OCI-LY7 (cell line): ENCODE measurements at regions not wholly inside any gene's neighbourhood (a gene's known extent, or its start where the extent isn't known, plus 50 kb on each side); places are given as distances from the start of the nearest gene placed in this dataset.

ENCODE experiments used
- BruUV-seq: library from RNA; stranded (reverse); fragments of 400-500 nt; replicated peaks from 2 replicates; lab custom pipeline; 2021; lab: Mats Ljungman, UMichigan
- CTCF ChIA-PET: fragments of 300-600 bp; sonication (Branson Sonifier 250); formaldehyde crosslinking; loops from one replicate; lab custom pipeline; 2022; ENCODE audit warnings: antibody characterized with exemption; ENCODE audit not compliant: unreplicated experiment; lab: Charles Lee
- POLR2A ChIA-PET: fragments of 300-600 bp; sonication (Branson Sonifier 250); formaldehyde crosslinking; loops from one replicate; lab custom pipeline; 2022; ENCODE audit warnings: antibody characterized with exemption; lab: Charles Lee
- DNase-seq: peaks from one replicate; pipeline ENCODE4 v3.0.0-alpha.2; 2015; ENCODE audit warnings: low spot score
- H2AFZ ChIP-seq: fragments of 200-600 bp; sonication (generic), shearing (Covaris generic); 2 replicates; pipeline ENCODE4 v1.6.1; 2014; ENCODE audit warnings: mild to moderate bottlenecking, antibody characterized with exemption, low read length, moderate library complexity
- H3K27ac ChIP-seq: fragments of 200-600 bp; sonication (generic); 2 replicates; pipeline ENCODE4 v1.5.1; 2014; ENCODE audit warnings: mixed run types, low read depth, mild to moderate bottlenecking, moderate library complexity, low read length, inconsistent platforms; ENCODE audit not compliant: poor library complexity, severe bottlenecking
- H3K36me3 ChIP-seq: fragments of 200-600 bp; sonication (generic); 2 replicates; pipeline ENCODE4 v1.6.1; 2014; ENCODE audit warnings: mild to moderate bottlenecking, antibody characterized with exemption, low read length, moderate library complexity, mixed read lengths; ENCODE audit not compliant: insufficient read depth
- H3K4me1 ChIP-seq: fragments of 200-600 bp; sonication (generic); 2 replicates; pipeline ENCODE4 v1.5.1; 2014; ENCODE audit warnings: mild to moderate bottlenecking, low read length; ENCODE audit not compliant: insufficient read depth, poor library complexity, severe bottlenecking
- H3K4me2 ChIP-seq: fragments of 200-600 bp; sonication (generic); 2 replicates; pipeline ENCODE4 v1.6.1; 2014; ENCODE audit warnings: mild to moderate bottlenecking, low read length
- H3K4me3 ChIP-seq: fragments of 200-600 bp; sonication (generic); 2 replicates; pipeline ENCODE4 v1.5.1; 2014; ENCODE audit warnings: mild to moderate bottlenecking, low read depth, low read length; ENCODE audit not compliant: poor library complexity, severe bottlenecking
- H3K79me2 ChIP-seq: fragments of 200-600 bp; sonication (generic); 2 replicates; pipeline ENCODE4 v1.6.1; 2016; ENCODE audit warnings: low read depth, mild to moderate bottlenecking, low read length, moderate library complexity, mixed read lengths; ENCODE audit not compliant: insufficient read depth
- H3K9me2 ChIP-seq: fragments of 200-600 bp; sonication (generic); 2 replicates; pipeline ENCODE4 v1.6.1; 2016; ENCODE audit warnings: mild to moderate bottlenecking, low read length, mixed read lengths; ENCODE audit not compliant: insufficient read depth
- H3K9me3 ChIP-seq: fragments of 200-600 bp; sonication (generic); 2 replicates; pipeline ENCODE4 v1.6.1; 2014; ENCODE audit warnings: mild to moderate bottlenecking, mixed run types, low read length, mixed read lengths
- H4K20me1 ChIP-seq: fragments of 200-600 bp; sonication (generic); 2 replicates; pipeline ENCODE4 v1.6.1; 2014; ENCODE audit warnings: mild to moderate bottlenecking, antibody characterized with exemption, low read length, moderate library complexity, mixed read lengths; ENCODE audit not compliant: insufficient read depth
- EZH2phosphoT487 ChIP-seq: fragments of 200-600 bp; sonication (generic); IDR thresholded peaks from 2 replicates; pipeline ENCODE4 v1.6.1; 2018; ENCODE audit warnings: low read depth, borderline replicate concordance, mild to moderate bottlenecking, mixed run types, antibody characterized with exemption, low read length, moderate library complexity, mixed read lengths
- intact Hi-C: fragments of 100-400 bp; cut with micrococcal nuclease; formaldehyde crosslinking; loops from one replicate; pipeline ENCODE4 v1.10.0; 2022; ENCODE audit not compliant: unreplicated experiment
- TF ChIP-seq, protein P1 (sequence below): fragments of 200-600 bp; sonication (generic); conservative IDR thresholded peaks from 2 replicates; pipeline ENCODE4 v1.5.1; 2014; ENCODE audit warnings: mild to moderate bottlenecking, antibody characterized with exemption, low read length, moderate library complexity, mixed read lengths

DNA sequence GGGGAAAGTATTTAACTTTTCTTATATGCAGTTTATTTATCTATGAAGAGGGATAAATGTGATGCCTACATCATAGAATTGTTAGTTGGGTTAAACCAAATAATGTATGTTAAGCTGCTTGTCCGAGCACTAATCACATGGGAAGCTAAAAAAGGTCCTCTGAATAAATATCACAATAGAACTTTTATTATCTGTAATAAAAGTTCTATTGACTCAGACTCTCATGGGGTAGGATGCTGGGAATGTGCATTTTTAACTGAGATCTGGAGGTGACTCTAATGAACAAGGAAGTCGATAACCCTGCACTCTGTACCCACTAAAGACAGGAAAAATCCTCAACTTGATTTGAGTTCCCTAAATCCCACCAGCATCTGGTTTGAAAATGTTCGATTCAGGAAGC is 205.9 kb upstream of the IL12B start:
- no peak overlapping the region for H3K4me3 ChIP-seq
- H3K27ac ChIP-seq = no peak overlapping the region
- H2AFZ ChIP-seq = no peak overlapping the region
- H3K9me2 ChIP-seq = no peaks in the 10 kb centered on the region
- H3K4me1 ChIP-seq = no peaks in the 10 kb centered on the region
- TF ChIP-seq EZH2phosphoT487 = no peak
- TF ChIP-seq, protein P1, sequence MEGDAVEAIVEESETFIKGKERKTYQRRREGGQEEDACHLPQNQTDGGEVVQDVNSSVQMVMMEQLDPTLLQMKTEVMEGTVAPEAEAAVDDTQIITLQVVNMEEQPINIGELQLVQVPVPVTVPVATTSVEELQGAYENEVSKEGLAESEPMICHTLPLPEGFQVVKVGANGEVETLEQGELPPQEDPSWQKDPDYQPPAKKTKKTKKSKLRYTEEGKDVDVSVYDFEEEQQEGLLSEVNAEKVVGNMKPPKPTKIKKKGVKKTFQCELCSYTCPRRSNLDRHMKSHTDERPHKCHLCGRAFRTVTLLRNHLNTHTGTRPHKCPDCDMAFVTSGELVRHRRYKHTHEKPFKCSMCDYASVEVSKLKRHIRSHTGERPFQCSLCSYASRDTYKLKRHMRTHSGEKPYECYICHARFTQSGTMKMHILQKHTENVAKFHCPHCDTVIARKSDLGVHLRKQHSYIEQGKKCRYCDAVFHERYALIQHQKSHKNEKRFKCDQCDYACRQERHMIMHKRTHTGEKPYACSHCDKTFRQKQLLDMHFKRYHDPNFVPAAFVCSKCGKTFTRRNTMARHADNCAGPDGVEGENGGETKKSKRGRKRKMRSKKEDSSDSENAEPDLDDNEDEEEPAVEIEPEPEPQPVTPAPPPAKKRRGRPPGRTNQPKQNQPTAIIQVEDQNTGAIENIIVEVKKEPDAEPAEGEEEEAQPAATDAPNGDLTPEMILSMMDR = no peak
- no peak for DNase-seq
- ChIA-PET POLR2A (no interaction called here), CTCF (no interaction called here)
- no TSS peak for BruUV-seq
- no peaks in the 10 kb centered on the region for H4K20me1 ChIP-seq
- H3K36me3 ChIP-seq = no peaks in the 10 kb centered on the region
- no peaks in the 10 kb centered on the region for H3K9me3 ChIP-seq
- H3K4me2 ChIP-seq = no peak overlapping the region
- no peaks in the 10 kb centered on the region for H3K79me2 ChIP-seq
- intact Hi-C loops = no loop called here

DNA sequence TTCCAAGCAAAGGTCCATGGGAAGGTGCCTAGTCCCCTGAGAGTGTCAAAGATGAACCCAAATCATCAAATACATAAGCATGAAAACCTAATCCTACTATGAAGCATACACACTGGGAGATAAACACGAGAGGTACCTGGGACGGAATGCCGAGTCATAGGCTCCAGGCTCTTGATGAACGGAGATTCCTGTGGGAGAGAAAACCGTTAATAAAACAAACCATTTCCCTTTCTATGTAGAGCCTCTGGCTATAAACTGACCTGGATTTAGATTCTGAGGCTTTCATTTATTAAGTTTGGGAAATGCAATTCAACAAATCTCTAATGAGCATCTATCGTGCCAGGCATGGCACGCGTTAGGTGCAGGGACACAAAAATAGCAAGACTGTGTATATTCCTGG is 206.4 kb upstream of the IL12B start:
- Histone ChIP-seq H3K4me2 (no peak overlapping the region), H3K4me1 (no peaks in the 10 kb centered on the region), H4K20me1 (no peaks in the 10 kb centered on the region), H3K9me3 (no peaks in the 10 kb centered on the region), H3K9me2 (no peaks in the 10 kb centered on the region), H3K27ac (no peak overlapping the region), H3K79me2 (no peaks in the 10 kb centered on the region), H2AFZ (no peak overlapping the region), H3K36me3 (no peaks in the 10 kb centered on the region), H3K4me3 (no peak overlapping the region)
- BruUV-seq = no TSS peak
- CTCF ChIA-PET = no interaction called here
- intact Hi-C loops = no loop called here
- POLR2A ChIA-PET = no interaction called here
- TF ChIP-seq, protein P1 = no peak
- TF ChIP-seq EZH2phosphoT487 = no peak
- no peak for DNase-seq

DNA sequence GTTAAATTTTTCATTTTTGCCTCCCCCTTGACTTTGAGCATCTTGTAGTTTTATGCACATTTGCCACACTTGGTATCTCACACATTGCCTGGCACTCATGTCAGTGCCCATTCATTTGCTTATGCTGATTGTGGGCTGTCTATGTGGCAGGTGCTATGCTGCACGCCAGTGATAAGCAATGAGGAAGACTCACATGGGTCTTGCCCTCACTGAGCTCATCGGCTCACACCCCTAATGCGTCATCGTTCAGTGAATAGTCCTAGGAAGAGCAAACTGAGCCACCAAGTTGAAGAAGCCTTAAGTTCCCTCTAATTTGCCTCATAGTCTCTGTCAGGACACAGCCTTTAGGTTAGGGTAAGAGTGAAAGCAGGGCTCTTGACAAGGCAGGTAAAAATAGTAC is 209.4 kb upstream of the IL12B start:
- Histone ChIP-seq H3K9me3 (no peaks in the 10 kb centered on the region), H3K9me2 (no peaks in the 10 kb centered on the region), H3K79me2 (no peaks in the 10 kb centered on the region), H2AFZ (no peak overlapping the region), H4K20me1 (no peaks in the 10 kb centered on the region), H3K4me3 (no peak overlapping the region), H3K27ac (no peak overlapping the region), H3K4me2 (no peak overlapping the region), H3K4me1 (no peaks in the 10 kb centered on the region), H3K36me3 (no peaks in the 10 kb centered on the region)
- intact Hi-C loops = no loop called here
- no peak for DNase-seq
- ChIA-PET POLR2A (interaction anchor here (0.6 kb wide), 1 partner anchor 682 kb away, joined by 4 read pairs; no protein-coding TSS in a partner anchor), CTCF (no interaction called here)
- TF ChIP-seq EZH2phosphoT487 = no peak
- TF ChIP-seq, protein P1 = no peak
- no TSS peak for BruUV-seq
